ENCODE measurements at regions not wholly inside any gene's neighbourhood (a gene's known extent, or its start where the extent isn't known, plus 50 kb on each side); places are given as distances from the start of the nearest gene placed in this dataset.

GRCh38 chr10:35895331-35895730 is 253.2 kb upstream of the FZD8 start:
- TF ChIP-seq POLR2A (IDR thresholded peaks at IDR 0.05), result no peak
- TF ChIP-seq CTCF (IDR thresholded peaks at IDR 0.05 in 4 of 5, conservative IDR thresholded peaks at IDR 0.05 in 1 of 5), result no peak

Data from gastrocnemius medialis (tissue), 4 donors.